HEK293T (cell line): ENCODE measurements at regions not wholly inside any gene's neighbourhood (a gene's known extent, or its start where the extent isn't known, plus 50 kb on each side); places are given as distances from the start of the nearest gene placed in this dataset.

Experiments used
- FOXM1 ChIP-seq: fragments of 450-650 bp; IDR thresholded peaks from 2 replicates; pipeline ENCODE4 v1.6.1; 2017; ENCODE audit warnings: mild to moderate bottlenecking, borderline replicate concordance
- LEF1 ChIP-seq: fragments of 450-650 bp; IDR thresholded peaks from 2 replicates; pipeline ENCODE4 v1.6.1; 2017; ENCODE audit warnings: mild to moderate bottlenecking, borderline replicate concordance
- NFRKB ChIP-seq: fragments of 450-650 bp; IDR thresholded peaks from 2 replicates; pipeline ENCODE4 v1.6.1; 2016; ENCODE audit warnings: mild to moderate bottlenecking, moderate library complexity
- SUZ12 ChIP-seq: fragments of 450-650 bp; IDR thresholded peaks from 2 replicates; pipeline ENCODE4 v1.6.1; 2016; ENCODE audit warnings: mild to moderate bottlenecking

GRCh38 chr1:81242103-81242502 lies 558.6 kb upstream of the ADGRL2 start:
- no peak for TF ChIP-seq SUZ12
- TF ChIP-seq FOXM1 = no peak
- no peak for TF ChIP-seq NFRKB
- TF ChIP-seq LEF1 = no peak
